Naive thymus-derived CD4-positive, alpha-beta T cell (primary cell): ENCODE measurements at regions not wholly inside any gene's neighbourhood (a gene's known extent, or its start where the extent isn't known, plus 50 kb on each side); places are given as distances from the start of the nearest gene placed in this dataset.

Experiments used
- ATAC-seq: fragments of 150-1000 bp; cut with Tn5 transposase; 2 replicates; pipeline ENCODE4 v1.10.0; 2021; ENCODE audit warnings: mild to moderate bottlenecking, moderate library complexity
- CTCF ChIA-PET: fragments of 350-600 bp; sonication (Branson Sonifier 250); formaldehyde crosslinking; loops from one replicate; lab custom pipeline; 2021; ENCODE audit warnings: antibody characterized with exemption; lab: Charles Lee
- POLR2A ChIA-PET: fragments of 350-600 bp; sonication (Branson Sonifier 250); formaldehyde crosslinking; loops from one replicate; lab custom pipeline; 2021; ENCODE audit warnings: antibody characterized with exemption, inconsistent platforms; lab: Charles Lee
- DNase-seq, 9 donors: peaks; one replicate each; pipeline versions ENCODE4 v3.0.0 to v3.0.0-alpha.2; 2020 to 2022; ENCODE audit warnings: mixed read lengths in 1 of 9
- H3K27ac ChIP-seq: one replicate; pipeline ENCODE4 v1.7.0; 2013; ENCODE audit warnings: mild to moderate bottlenecking, low read depth, low read length, moderate library complexity
- H3K27me3 ChIP-seq, 2 donors: one replicate each; pipeline ENCODE4 v1.7.0; 2013; ENCODE audit warnings: low read length in 2 of 2, mild to moderate bottlenecking in 2 of 2, moderate library complexity in 2 of 2; ENCODE audit not compliant: control insufficient read depth in 2 of 2, insufficient read depth in 2 of 2
- H3K36me3 ChIP-seq, 3 experiments: 1 replicate in 2 of 3; 2 replicates in 1 of 3; pipeline ENCODE4 v1.7.0; 2013; ENCODE audit warnings: low read length in 3 of 3, mild to moderate bottlenecking in 3 of 3, moderate library complexity in 1 of 3; ENCODE audit not compliant: insufficient read depth in 3 of 3, control insufficient read depth in 2 of 3
- H3K4me1 ChIP-seq, 2 donors: one replicate each; pipeline ENCODE4 v1.7.0; 2013; ENCODE audit warnings: low read length in 2 of 2, mild to moderate bottlenecking in 2 of 2, moderate library complexity in 1 of 2; ENCODE audit not compliant: control insufficient read depth in 2 of 2, insufficient read depth in 2 of 2
- H3K4me3 ChIP-seq: 2 replicates; pipeline ENCODE4 v1.7.0; 2013; ENCODE audit warnings: mild to moderate bottlenecking, low read length
- H3K9me3 ChIP-seq, 3 experiments: 1 replicate in 2 of 3; 2 replicates in 1 of 3; pipeline ENCODE4 v1.7.0; 2013; ENCODE audit warnings: low read length in 3 of 3; ENCODE audit not compliant: control insufficient read depth in 2 of 3
- H3K27ac Mint-ChIP-seq, 9 donors: one replicate each; pipeline ENCODE4 v1.8.0; 2020 to 2022; ENCODE audit warnings: mixed read lengths in 9 of 9, mild to moderate bottlenecking in 8 of 9, moderate library complexity in 5 of 9, inconsistent platforms in 2 of 9
- H3K27me3 Mint-ChIP-seq, 5 donors: one replicate each; pipeline ENCODE4 v1.8.0; 2021 to 2022; ENCODE audit warnings: mixed read lengths in 5 of 5, mild to moderate bottlenecking in 1 of 5
- H3K36me3 Mint-ChIP-seq, 5 donors: one replicate each; pipeline ENCODE4 v1.8.0; 2020 to 2022; ENCODE audit warnings: mixed read lengths in 5 of 5, mild to moderate bottlenecking in 3 of 5, inconsistent platforms in 1 of 5
- H3K4me1 Mint-ChIP-seq, 7 donors: one replicate each; pipeline ENCODE4 v1.8.0; 2020 to 2022; ENCODE audit warnings: mixed read lengths in 7 of 7, mild to moderate bottlenecking in 3 of 7, inconsistent platforms in 1 of 7
- H3K4me3 Mint-ChIP-seq, 10 donors: one replicate each; pipeline ENCODE4 v1.8.0; 2020 to 2022; ENCODE audit warnings: mild to moderate bottlenecking in 10 of 10, mixed read lengths in 10 of 10, moderate library complexity in 6 of 10, inconsistent platforms in 2 of 10
- H3K9me3 Mint-ChIP-seq, 11 donors: one replicate each; pipeline ENCODE4 v1.8.0; 2020 to 2022; ENCODE audit warnings: mixed read lengths in 11 of 11, mild to moderate bottlenecking in 4 of 11, inconsistent platforms in 1 of 11, moderate library complexity in 1 of 11
- intact Hi-C, 2 donors: fragments of 100-400 bp; cut with micrococcal nuclease; formaldehyde crosslinking; loops; one replicate each; pipeline ENCODE4 v1.15.1; 2023

- Mint-ChIP-seq H3K9me3 (peaks cover 0 to 6% (median 0%) of the 10 kb centered on the region in 11 donors), H3K4me3 (no peak overlapping the region), H3K36me3 (no peaks in the 10 kb centered on the region), H3K4me1 (no peaks in the 10 kb centered on the region), H3K27me3 (no peaks in the 10 kb centered on the region), H3K27ac (no peak overlapping the region)
- H3K36me3 ChIP-seq: no peaks in the 10 kb centered on the region
- ATAC-seq (no peak), DNase-seq (no peak)
- no peak overlapping the region for H3K27ac ChIP-seq
- ChIA-PET POLR2A (no interaction called here), CTCF (no interaction called here)
- no peak overlapping the region for H3K4me3 ChIP-seq
- no peaks in the 10 kb centered on the region for H3K27me3 ChIP-seq
- H3K4me1 ChIP-seq: no peaks in the 10 kb centered on the region
- intact Hi-C loops: no loop called here
- no peaks in the 10 kb centered on the region for H3K9me3 ChIP-seq
Measured at GRCh38 chr21:16590186-16590585, 860.4 kb downstream of the USP25 start.

- H3K27ac Mint-ChIP-seq: no peak overlapping the region
- Histone ChIP-seq H3K9me3 (no peaks in the 10 kb centered on the region), H3K4me3 (no peak overlapping the region), H3K36me3 (no peaks in the 10 kb centered on the region), H3K4me1 (no peaks in the 10 kb centered on the region), H3K27me3 (no peaks in the 10 kb centered on the region), H3K27ac (no peak overlapping the region)
- ATAC-seq (no peak), DNase-seq (no peak)
- no peak overlapping the region for H3K4me3 Mint-ChIP-seq
- peaks cover 0 to 6% (median 0%) of the 10 kb centered on the region in 11 donors for H3K9me3 Mint-ChIP-seq
- CTCF ChIA-PET: no interaction called here
- intact Hi-C loops: no loop called here
- no peaks in the 10 kb centered on the region for H3K36me3 Mint-ChIP-seq
- H3K27me3 Mint-ChIP-seq: no peaks in the 10 kb centered on the region
- POLR2A ChIA-PET: no interaction called here
- H3K4me1 Mint-ChIP-seq: no peaks in the 10 kb centered on the region
Measured at GRCh38 chr21:16590641-16591292, 861.0 kb downstream of the USP25 start.

GRCh38 chr21:16592381-16592780 lies 862.6 kb downstream of the USP25 start:
- Histone ChIP-seq H3K27ac (no peak overlapping the region), H3K4me3 (no peak overlapping the region), H3K4me1 (no peaks in the 10 kb centered on the region), H3K9me3 (no peaks in the 10 kb centered on the region), H3K27me3 (no peaks in the 10 kb centered on the region), H3K36me3 (no peaks in the 10 kb centered on the region)
- no peaks in the 10 kb centered on the region for H3K4me1 Mint-ChIP-seq
- H3K4me3 Mint-ChIP-seq: no peak overlapping the region
- ChIA-PET POLR2A (no interaction called here), CTCF (no interaction called here)
- ATAC-seq: no peak
- peaks cover 0 to 5% (median 0%) of the 10 kb centered on the region in 5 donors for H3K36me3 Mint-ChIP-seq
- no peak overlapping the region for H3K27ac Mint-ChIP-seq
- peaks cover 0 to 11% (median 2%) of the 10 kb centered on the region in 11 donors for H3K9me3 Mint-ChIP-seq
- DNase-seq: no peak
- no peaks in the 10 kb centered on the region for H3K27me3 Mint-ChIP-seq
- intact Hi-C loops: no loop called here

- H3K36me3 ChIP-seq: no peaks in the 10 kb centered on the region
- Mint-ChIP-seq H3K4me1 (no peaks in the 10 kb centered on the region), H3K36me3 (peaks cover 0 to 5% (median 0%) of the 10 kb centered on the region in 5 donors), H3K27me3 (no peaks in the 10 kb centered on the region), H3K27ac (no peak overlapping the region), H3K9me3 (peaks cover 0 to 11% (median 5%) of the 10 kb centered on the region in 11 donors), H3K4me3 (no peak overlapping the region)
- no peaks in the 10 kb centered on the region for H3K4me1 ChIP-seq
- no peak for DNase-seq
- no peak overlapping the region for H3K27ac ChIP-seq
- no peak overlapping the region for H3K4me3 ChIP-seq
- H3K9me3 ChIP-seq: no peaks in the 10 kb centered on the region
- H3K27me3 ChIP-seq: no peaks in the 10 kb centered on the region
- ChIA-PET CTCF (no interaction called here), POLR2A (no interaction called here)
- intact Hi-C loops: no loop called here
- ATAC-seq: no peak
Measured at GRCh38 chr21:16594191-16594590, 864.4 kb downstream of the USP25 start.

GRCh38 chr21:16596369-16596768 lies 866.6 kb downstream of the USP25 start:
- Mint-ChIP-seq H3K4me1 (no peaks in the 10 kb centered on the region), H3K27me3 (no peaks in the 10 kb centered on the region), H3K36me3 (peaks cover 0 to 5% (median 0%) of the 10 kb centered on the region in 5 donors), H3K9me3 (peaks cover 0 to 11% (median 6%) of the 10 kb centered on the region in 11 donors), H3K4me3 (no peak overlapping the region), H3K27ac (no peak overlapping the region)
- Histone ChIP-seq H3K4me1 (no peaks in the 10 kb centered on the region), H3K27me3 (no peaks in the 10 kb centered on the region), H3K36me3 (no peaks in the 10 kb centered on the region), H3K9me3 (no peaks in the 10 kb centered on the region), H3K27ac (no peak overlapping the region), H3K4me3 (no peak overlapping the region)
- intact Hi-C loops: no loop called here
- ChIA-PET POLR2A (no interaction called here), CTCF (no interaction called here)
- DNase-seq (no peak), ATAC-seq (no peak)

GRCh38 chr21:16597753-16598152 lies 868.0 kb downstream of the USP25 start:
- Mint-ChIP-seq H3K27me3 (no peaks in the 10 kb centered on the region), H3K9me3 (peaks cover 0 to 10% (median 5%) of the 10 kb centered on the region in 11 donors), H3K4me3 (no peak overlapping the region), H3K27ac (no peak overlapping the region), H3K36me3 (peaks cover 0 to 5% (median 0%) of the 10 kb centered on the region in 5 donors), H3K4me1 (no peaks in the 10 kb centered on the region)
- CTCF ChIA-PET: no interaction called here
- POLR2A ChIA-PET: no interaction called here
- Histone ChIP-seq H3K36me3 (no peaks in the 10 kb centered on the region), H3K9me3 (no peaks in the 10 kb centered on the region), H3K27ac (no peak overlapping the region), H3K4me1 (no peaks in the 10 kb centered on the region), H3K4me3 (no peak overlapping the region), H3K27me3 (no peaks in the 10 kb centered on the region)
- intact Hi-C loops: no loop called here
- DNase-seq (no peak), ATAC-seq (no peak)

GRCh38 chr21:16605597-16605996 lies 875.8 kb downstream of the USP25 start:
- H3K4me3 Mint-ChIP-seq: no peak overlapping the region
- no peaks in the 10 kb centered on the region for H3K4me1 Mint-ChIP-seq
- H3K27me3 Mint-ChIP-seq: no peaks in the 10 kb centered on the region
- Histone ChIP-seq H3K36me3 (no peaks in the 10 kb centered on the region), H3K27ac (no peak overlapping the region), H3K27me3 (no peaks in the 10 kb centered on the region), H3K9me3 (no peaks in the 10 kb centered on the region), H3K4me3 (no peak overlapping the region), H3K4me1 (no peaks in the 10 kb centered on the region)
- no peak for ATAC-seq
- intact Hi-C loops: no loop called here
- H3K36me3 Mint-ChIP-seq: no peaks in the 10 kb centered on the region
- no peak for DNase-seq
- H3K9me3 Mint-ChIP-seq: peaks cover 0 to 11% (median 1%) of the 10 kb centered on the region in 11 donors
- ChIA-PET CTCF (no interaction called here), POLR2A (no interaction called here)
- no peak overlapping the region for H3K27ac Mint-ChIP-seq
